GM18511 (cell line): ENCODE measurements at regions not wholly inside any gene's neighbourhood (a gene's known extent, or its start where the extent isn't known, plus 50 kb on each side); places are given as distances from the start of the nearest gene placed in this dataset.
"Not testable (repeated sequence)": the region's sequence is repeated elsewhere in the genome, so short reads cannot be mapped to it uniquely, and the experiment has no call there.

ENCODE experiments used
- ATAC-seq: cut with Tn5 transposase; IDR thresholded peaks from one replicate; pipeline ENCODE4 v1.9.1; 2021; ENCODE audit warnings: mild to moderate bottlenecking, moderate library complexity; ENCODE audit not compliant: unreplicated experiment

- peak; percentile 64 for ATAC-seq
Measured at GRCh38 chr7:3094701-3095445, 51.2 kb upstream of the CARD11 start.

GRCh38 chr7:3097734-3098133 is 54.1 kb upstream of the CARD11 start:
- ATAC-seq: no peak

- ATAC-seq: no peak
Measured at GRCh38 chr7:3102159-3102558, 58.5 kb upstream of the CARD11 start.

GRCh38 chr7:3103614-3104398 is 60.1 kb upstream of the CARD11 start:
- no peak for ATAC-seq

- no peak for ATAC-seq
Measured at GRCh38 chr7:3105856-3106255, 62.2 kb upstream of the CARD11 start.

- ATAC-seq: no peak
Measured at GRCh38 chr7:3106361-3106826, 62.7 kb upstream of the CARD11 start.

GRCh38 chr7:3107228-3107763 is 63.6 kb upstream of the CARD11 start:
- no peak for ATAC-seq

GRCh38 chr7:3107889-3108570 is 64.4 kb upstream of the CARD11 start:
- no peak for ATAC-seq

- no peak for ATAC-seq
Measured at GRCh38 chr7:3109311-3109915, 65.7 kb upstream of the CARD11 start.

- no peak for ATAC-seq
Measured at GRCh38 chr7:3112479-3113134, 68.9 kb upstream of the CARD11 start.

- no peak for ATAC-seq
Measured at GRCh38 chr7:3114917-3115316, 71.2 kb upstream of the CARD11 start.

GRCh38 chr7:3117081-3117480 is 73.4 kb upstream of the CARD11 start:
- ATAC-seq: no peak

- no peak for ATAC-seq
Measured at GRCh38 chr7:3117488-3118231, 74.0 kb upstream of the CARD11 start.

- ATAC-seq: not testable (repeated sequence)
Measured at GRCh38 chr7:3119352-3119927, 75.8 kb upstream of the CARD11 start.

- no peak for ATAC-seq
Measured at GRCh38 chr7:3119963-3120362, 76.3 kb upstream of the CARD11 start.

- ATAC-seq: no peak
Measured at GRCh38 chr7:3120513-3120912, 76.8 kb upstream of the CARD11 start.

GRCh38 chr7:3128857-3129490 is 85.3 kb upstream of the CARD11 start:
- no peak for ATAC-seq

GRCh38 chr7:3133811-3134385 is 90.2 kb upstream of the CARD11 start:
- ATAC-seq: no peak

GRCh38 chr7:3134745-3135144 is 91.1 kb upstream of the CARD11 start:
- no peak for ATAC-seq
